ENCODE measurements at regions not wholly inside any gene's neighbourhood (a gene's known extent, or its start where the extent isn't known, plus 50 kb on each side); places are given as distances from the start of the nearest gene placed in this dataset.

GRCh38 chr20:40617594-40617993 lies 71.4 kb downstream of the MAFB start:
- Mint-ChIP-seq H3K27me3 (ENCODE audit: insufficient read depth, low read depth, poor library complexity) (peaks cover 4% of the 10 kb centered on the region), H3K27ac (no peak overlapping the region), H3K36me3 (ENCODE audit: low read depth) (0 out of 3 replicates have a peak, but pooled peaks cover 3% of the 10 kb centered on the region), H3K9me3 (peaks cover 7% of the 10 kb centered on the region; the same call in 2 of the 3 replicates), H3K4me3 (no peak overlapping the region), H3K4me1 (peaks cover 4% of the 10 kb centered on the region)
- Histone ChIP-seq H3K4me1 (ENCODE audit: insufficient read depth) (no peaks in the 10 kb centered on the region), H3K79me2 (replicated peaks; ENCODE audit: insufficient read depth) (no peaks in the 10 kb centered on the region), H3K36me3 (ENCODE audit: insufficient read depth) (no peaks in the 10 kb centered on the region), H3F3A (replicated peaks; ENCODE audit: low read depth) (no peaks in the 10 kb centered on the region), H3K4me3 (no peak overlapping the region), H3K9me2 (ENCODE audit: insufficient read depth) (no peaks in the 10 kb centered on the region), H3K27ac (ENCODE audit: low read depth) (no peak overlapping the region), H4K20me1 (replicated peaks; ENCODE audit: insufficient read depth) (no peaks in the 10 kb centered on the region), H3K27me3 (ENCODE audit: insufficient read depth) (no peaks in the 10 kb centered on the region), H3K4me2 (no peak overlapping the region), H2AFZ (no peak overlapping the region)
- DNase-seq (ENCODE audit: low spot score) (no peak), ATAC-seq (no peak)
- TF ChIP-seq NANOG (IDR thresholded peaks at IDR 0.05; ENCODE audit: borderline replicate concordance) (no peak), ZNF462 (CRISPR knock-in tag; IDR thresholded peaks at IDR 0.05) (no peak), STAT1 (IDR thresholded peaks at IDR 0.05; ENCODE audit: unreplicated experiment) (no peak), CTCF (conservative IDR thresholded peaks at IDR 0.05; ENCODE audit: low read depth in 2 of 2) (no peak), ZNF114 (CRISPR knock-in tag; IDR thresholded peaks at IDR 0.05) (no peak), EZH2phosphoT487 (IDR thresholded peaks at IDR 0.05; ENCODE audit: unreplicated experiment) (no peak), POLR2AphosphoS5 (IDR thresholded peaks at IDR 0.05; ENCODE audit: low read depth) (no peak), ZNF331 (CRISPR knock-in tag; IDR thresholded peaks at IDR 0.05; ENCODE audit: low read depth) (no peak), JUNB (IDR thresholded peaks at IDR 0.05; ENCODE audit: unreplicated experiment) (no peak), EZH2 (IDR thresholded peaks at IDR 0.05; ENCODE audit: low read depth, unreplicated experiment) (no peak), REST (IDR thresholded peaks at IDR 0.05; ENCODE audit: unreplicated experiment) (no peak), ETS1 (IDR thresholded peaks at IDR 0.05) (no peak), CREB1 (CRISPR knock-in tag; IDR thresholded peaks at IDR 0.05; ENCODE audit: low read depth) (no peak)
